IMR-90 (cell line): ENCODE measurements at regions not wholly inside any gene's neighbourhood (a gene's known extent, or its start where the extent isn't known, plus 50 kb on each side); places are given as distances from the start of the nearest gene placed in this dataset.

ENCODE experiments used
- ATAC-seq: fragments of 200-7000 bp; cut with Tn5 transposase; 2 replicates; pipeline ENCODE4 v1.9.1; 2020; ENCODE audit warnings: low read depth, mild to moderate bottlenecking, moderate library complexity
- BruUV-seq: library from RNA; stranded (reverse); fragments of 400-500 nt; replicated peaks from 2 replicates; lab custom pipeline; 2021; lab: Mats Ljungman, UMichigan
- CTCF ChIA-PET: fragments of 300-600 bp; formaldehyde crosslinking; extraction: SDS; loops from one replicate; lab custom pipeline; 2021; ENCODE audit warnings: antibody characterized with exemption; lab: Yijun Ruan, JAX
- POLR2A ChIA-PET: fragments of 300-600 bp; sonication (Branson Sonifier 250); formaldehyde crosslinking; loops from one replicate; lab custom pipeline; 2022; ENCODE audit warnings: antibody characterized with exemption; ENCODE audit not compliant: unreplicated experiment; lab: Charles Lee
- DNase-seq: peaks from one replicate; pipeline ENCODE4 v3.0.0; 2013
- H2AFZ ChIP-seq: replicated peaks from 2 replicates; pipeline ENCODE3; 2013; ENCODE audit warnings: low read length, mild to moderate bottlenecking; ENCODE audit not compliant: poor library complexity
- H2AK5ac ChIP-seq: 2 replicates; pipeline ENCODE4 v1.6.1; 2013; ENCODE audit warnings: low read depth, low read length, inconsistent platforms
- H2AK9ac ChIP-seq: replicated peaks from 2 replicates; pipeline ENCODE3; 2013; ENCODE audit warnings: mild to moderate bottlenecking, low read depth, low read length, moderate library complexity; ENCODE audit not compliant: poor library complexity
- H2BK120ac ChIP-seq: 2 replicates; pipeline ENCODE4 v1.6.1; 2013; ENCODE audit warnings: low read depth, low read length, inconsistent platforms
- H2BK15ac ChIP-seq: 3 replicates; pipeline ENCODE4 v1.6.1; 2013; ENCODE audit warnings: low read depth, low read length, inconsistent platforms
- H2BK20ac ChIP-seq: 2 replicates; pipeline ENCODE4 v1.6.1; 2013; ENCODE audit warnings: low read depth, mild to moderate bottlenecking, inconsistent platforms, low read length, moderate library complexity
- H2BK5ac ChIP-seq: 2 replicates; pipeline ENCODE4 v1.6.1; 2013; ENCODE audit warnings: mild to moderate bottlenecking, low read depth, low read length, inconsistent platforms; ENCODE audit not compliant: poor library complexity, severe bottlenecking
- H3K14ac ChIP-seq: replicated peaks from 2 replicates; pipeline ENCODE4 v1.6.1; 2013; ENCODE audit warnings: low read depth, low read length, inconsistent platforms
- H3K18ac ChIP-seq: 2 replicates; pipeline ENCODE4 v1.6.1; 2013; ENCODE audit warnings: low read depth, low read length, control low read depth
- H3K23ac ChIP-seq: 2 replicates; pipeline ENCODE4 v1.6.1; 2013; ENCODE audit warnings: low read depth, low read length, inconsistent platforms
- H3K27ac ChIP-seq: 2 replicates; pipeline ENCODE4 v1.5.1; 2013; ENCODE audit warnings: mild to moderate bottlenecking, control low read depth, low read length; ENCODE audit not compliant: insufficient read depth
- H3K27me3 ChIP-seq: 2 replicates; pipeline ENCODE4 v1.6.1; 2013; ENCODE audit warnings: low read length; ENCODE audit not compliant: control insufficient read depth, insufficient read depth
- H3K36me3 ChIP-seq: 2 replicates; pipeline ENCODE4 v1.6.1; 2013; ENCODE audit warnings: low read length, mixed read lengths; ENCODE audit not compliant: control insufficient read depth, insufficient read depth
- H3K4ac ChIP-seq: 2 replicates; pipeline ENCODE4 v1.6.1; 2013; ENCODE audit warnings: low read depth, low read length, inconsistent platforms
- H3K4me1 ChIP-seq: 2 replicates; pipeline ENCODE4 v1.6.1; 2013; ENCODE audit warnings: low read length, mixed read lengths; ENCODE audit not compliant: control insufficient read depth, insufficient read depth
- H3K4me2 ChIP-seq: 2 replicates; pipeline ENCODE4 v1.6.1; 2013; ENCODE audit warnings: low read depth, mild to moderate bottlenecking, control low read depth, low read length, moderate library complexity
- H3K4me3 ChIP-seq: 2 replicates; pipeline ENCODE4 v1.5.1; 2013; ENCODE audit warnings: low read depth, mild to moderate bottlenecking, control low read depth, low read length, moderate library complexity; ENCODE audit not compliant: insufficient read depth
- H3K56ac ChIP-seq: 2 replicates; pipeline ENCODE4 v1.6.1; 2013; ENCODE audit warnings: low read length, inconsistent platforms; ENCODE audit not compliant: insufficient read depth; ENCODE audit errors: extremely low read depth
- H3K79me1 ChIP-seq, 2 experiments: 2 replicates each; pipeline ENCODE4 v1.6.1; 2013; ENCODE audit warnings: low read length in 2 of 2, inconsistent platforms in 1 of 2, low read depth in 1 of 2
- H3K9ac ChIP-seq: 2 replicates; pipeline ENCODE4 v1.6.1; 2013; ENCODE audit warnings: low read depth, low read length, control low read depth
- H3K9me1 ChIP-seq: 2 replicates; pipeline ENCODE4 v1.6.1; 2013; ENCODE audit warnings: low read length, inconsistent platforms; ENCODE audit not compliant: insufficient read depth
- H3K9me3 ChIP-seq: 2 replicates; pipeline ENCODE4 v1.6.1; 2013; ENCODE audit warnings: low read length; ENCODE audit not compliant: control insufficient read depth, insufficient read depth
- H4K20me1 ChIP-seq: 2 replicates; pipeline ENCODE4 v1.6.1; 2013; ENCODE audit warnings: low read length, inconsistent platforms; ENCODE audit not compliant: insufficient read depth
- H4K5ac ChIP-seq: 2 replicates; pipeline ENCODE4 v1.6.1; 2013; ENCODE audit warnings: mild to moderate bottlenecking, low read depth, low read length, control low read depth
- H4K8ac ChIP-seq, 2 experiments: 2 replicates each; pipeline ENCODE4 v1.6.1; 2013; ENCODE audit warnings: low read depth in 2 of 2, low read length in 2 of 2, control low read depth in 1 of 2, inconsistent platforms in 1 of 2
- H4K91ac ChIP-seq: 2 replicates; pipeline ENCODE4 v1.6.1; 2013; ENCODE audit warnings: low read depth, low read length, inconsistent platforms; ENCODE audit not compliant: insufficient read depth
- BHLHE40 ChIP-seq: fragments of 150-350 bp; IDR thresholded peaks from 2 replicates; pipeline ENCODE4 v1.6.1; 2016; ENCODE audit warnings: mild to moderate bottlenecking, low read depth, low read length
- CEBPB ChIP-seq: IDR thresholded peaks from 2 replicates; pipeline ENCODE4 v1.6.1; 2012; ENCODE audit warnings: low read depth, low read length, improper control_type of control experiment
- ELK1 ChIP-seq: fragments of 150-350 bp; IDR thresholded peaks from 2 replicates; pipeline ENCODE4 v1.6.1; 2016; ENCODE audit warnings: low read depth, mild to moderate bottlenecking, low read length, moderate library complexity, borderline replicate concordance
- MAZ ChIP-seq: IDR thresholded peaks from 2 replicates; pipeline ENCODE4 v1.6.1; 2012; ENCODE audit warnings: low read depth, mild to moderate bottlenecking, low read length, improper control_type of control experiment, moderate library complexity, borderline replicate concordance
- RAD21 ChIP-seq: IDR thresholded peaks from 2 replicates; pipeline ENCODE4 v1.6.1; 2012; ENCODE audit warnings: low read length, improper control_type of control experiment
- SMC3 ChIP-seq: fragments of 150-350 bp; IDR thresholded peaks from 2 replicates; pipeline ENCODE4 v1.6.1; 2016; ENCODE audit warnings: low read depth, mild to moderate bottlenecking, antibody characterized with exemption, low read length, moderate library complexity
- WGBS, 2 experiments: methylation state at CpG; one replicate each; pipeline versions ENCODE4 v1.1.5 to v1.1.7; 2013; ENCODE audit warnings: missing lambda C conversion rate in 2 of 2; ENCODE audit not compliant: insufficient read length in 1 of 2; ENCODE audit errors: extremely low coverage in 2 of 2; 5-methylcytosine and 5-hydroxymethylcytosine counted together
- dilution Hi-C: fragments of 300-500 bp; cut with HindIII; formaldehyde crosslinking; loops from one replicate; pipeline ENCODE4 v1.14.3; 2018; ENCODE audit warnings: low sequenced_read_pairs; ENCODE audit not compliant: unreplicated experiment
- in situ Hi-C: fragments of 300-500 bp; cut with MboI; formaldehyde crosslinking; loops from 3 replicates; pipeline ENCODE4 v1.14.3; 2019; ENCODE audit warnings: low sequenced_read_pairs, inconsistent platforms, mixed read lengths
- intact Hi-C: fragments of 100-400 bp; cut with micrococcal nuclease; formaldehyde crosslinking; loops from 2 replicates; pipeline ENCODE4 v1.10.0; 2022

DNA sequence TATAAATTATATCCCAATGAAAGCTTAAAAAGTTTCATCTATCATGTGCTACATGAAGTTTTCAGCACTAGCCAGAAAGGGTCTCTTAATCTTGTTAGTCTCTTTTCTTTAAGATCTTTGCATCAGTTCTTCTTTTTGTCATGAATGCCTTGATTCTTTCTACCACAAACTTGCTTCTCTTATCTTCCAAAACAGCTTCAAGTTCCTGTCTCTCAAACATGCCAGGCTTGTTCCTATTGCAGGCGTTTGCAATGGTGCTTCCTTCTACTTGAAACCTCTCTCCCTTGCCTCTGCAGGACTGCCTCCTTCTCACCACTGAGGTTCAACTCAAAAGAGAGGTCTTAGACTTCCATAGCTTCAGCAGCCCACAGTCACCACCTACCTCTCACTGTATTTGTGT lies 104.3 kb upstream of the FRMD4B start:
- no peaks in the 10 kb centered on the region for H3K36me3 ChIP-seq
- H3K4me2 ChIP-seq: no peak overlapping the region
- 25% methylated on average over 1 of the region's 1 CpG; no CpG with 5 or more reads in 1 of the 2 experiments for WGBS, 2 experiments
- DNase-seq: no peak
- H2AK5ac ChIP-seq: no peak overlapping the region
- ATAC-seq: no peak
- no peak overlapping the region for H2BK120ac ChIP-seq
- dilution Hi-C loops: no loop called here
- H2BK5ac ChIP-seq: no peak overlapping the region
- H3K27ac ChIP-seq: no peak overlapping the region
- no peak overlapping the region for H4K5ac ChIP-seq
- no peak overlapping the region for H3K14ac ChIP-seq
- no peak overlapping the region for H2BK15ac ChIP-seq
- no peak overlapping the region for H4K91ac ChIP-seq
- no peak overlapping the region for H3K4me3 ChIP-seq
- intact Hi-C loops: no loop called here
- CTCF ChIA-PET: no interaction called here
- H2BK20ac ChIP-seq: no peak overlapping the region
- H2AFZ ChIP-seq: no peak overlapping the region
- no peak overlapping the region for H3K9ac ChIP-seq
- H4K20me1 ChIP-seq: no peaks in the 10 kb centered on the region
- H3K18ac ChIP-seq: no peak overlapping the region
- no TSS peak for BruUV-seq
- no peaks in the 10 kb centered on the region for H3K9me1 ChIP-seq
- in situ Hi-C loops: no loop called here
- H3K4me1 ChIP-seq: no peaks in the 10 kb centered on the region
- H2AK9ac ChIP-seq: no peak overlapping the region
- TF ChIP-seq CEBPB: no peak
- TF ChIP-seq ELK1: no peak
- no peak for TF ChIP-seq BHLHE40
- TF ChIP-seq SMC3: no peak
- no peak for TF ChIP-seq RAD21
- TF ChIP-seq MAZ: no peak
- H3K9me3 ChIP-seq: no peaks in the 10 kb centered on the region
- no peaks in the 10 kb centered on the region for H3K79me1 ChIP-seq
- H3K4ac ChIP-seq: no peak overlapping the region
- POLR2A ChIA-PET: no interaction called here
- no peak overlapping the region for H3K56ac ChIP-seq
- H3K27me3 ChIP-seq: no peaks in the 10 kb centered on the region
- no peak overlapping the region for H4K8ac ChIP-seq
- no peak overlapping the region for H3K23ac ChIP-seq
